GM23338 (cell line): ENCODE measurements at regions not wholly inside any gene's neighbourhood (a gene's known extent, or its start where the extent isn't known, plus 50 kb on each side); places are given as distances from the start of the nearest gene placed in this dataset.

Experiments
- ATAC-seq: fragments of 200-7000 bp; cut with Tn5 transposase; 3 replicates; pipeline ENCODE4 v1.9.1; 2020
- DNase-seq: peaks from one replicate; pipeline ENCODE4 v3.0.0-alpha.2; 2015; ENCODE audit warnings: low spot score
- H2AFZ ChIP-seq: fragments of 200-600 bp; sonication (generic); 2 replicates; pipeline ENCODE4 v1.8.0; 2016; ENCODE audit warnings: antibody characterized with exemption, mild to moderate bottlenecking, moderate library complexity
- H3F3A ChIP-seq: fragments of 200-600 bp; sonication (generic); replicated peaks from 2 replicates; pipeline ENCODE4 v1.8.0; 2017; ENCODE audit warnings: antibody characterized with exemption, mixed run types, low read depth
- H3K27ac ChIP-seq: fragments of 200-600 bp; sonication (generic); 2 replicates; pipeline ENCODE4 v1.6.1; 2016; ENCODE audit warnings: low read depth
- H3K27me3 ChIP-seq: fragments of 200-600 bp; sonication (generic); 2 replicates; pipeline ENCODE4 v1.8.0; 2016; ENCODE audit warnings: mild to moderate bottlenecking, mixed run types, moderate library complexity; ENCODE audit not compliant: insufficient read depth
- H3K36me3 ChIP-seq: fragments of 200-600 bp; sonication (generic); 2 replicates; pipeline ENCODE4 v1.8.0; 2016; ENCODE audit warnings: mild to moderate bottlenecking; ENCODE audit not compliant: insufficient read depth
- H3K4me1 ChIP-seq: fragments of 200-600 bp; sonication (generic); 2 replicates; pipeline ENCODE4 v1.8.0; 2016; ENCODE audit warnings: mild to moderate bottlenecking, moderate library complexity; ENCODE audit not compliant: insufficient read depth
- H3K4me2 ChIP-seq: fragments of 200-600 bp; sonication (generic); 2 replicates; pipeline ENCODE4 v1.7.1; 2017; ENCODE audit warnings: mixed run types
- H3K4me3 ChIP-seq: fragments of 200-600 bp; sonication (generic); 2 replicates; pipeline ENCODE4 v1.6.1; 2016; ENCODE audit warnings: mixed run types
- H3K79me2 ChIP-seq: fragments of 200-600 bp; sonication (generic); replicated peaks from 2 replicates; pipeline ENCODE4 v1.8.0; 2017; ENCODE audit warnings: mild to moderate bottlenecking; ENCODE audit not compliant: insufficient read depth
- H3K9me2 ChIP-seq: fragments of 200-600 bp; sonication (generic); 2 replicates; pipeline ENCODE4 v1.8.0; 2017; ENCODE audit not compliant: insufficient read depth
- H4K20me1 ChIP-seq: fragments of 200-600 bp; sonication (generic); replicated peaks from 2 replicates; pipeline ENCODE4 v1.8.0; 2017; ENCODE audit warnings: mild to moderate bottlenecking; ENCODE audit not compliant: insufficient read depth
- H3K27ac Mint-ChIP-seq: 2 replicates; pipeline ENCODE4 v1.8.0; 2020; ENCODE audit warnings: inconsistent platforms, mild to moderate bottlenecking, moderate library complexity, mixed read lengths
- H3K27me3 Mint-ChIP-seq: 3 replicates; pipeline ENCODE4 v1.8.0; 2022; ENCODE audit warnings: low read depth, mild to moderate bottlenecking, moderate library complexity, mixed read lengths, inconsistent platforms; ENCODE audit not compliant: insufficient read depth, poor library complexity
- H3K36me3 Mint-ChIP-seq: 3 replicates; pipeline ENCODE4 v1.8.0; 2021; ENCODE audit warnings: low read depth, mild to moderate bottlenecking, inconsistent platforms, moderate library complexity, mixed read lengths
- H3K4me1 Mint-ChIP-seq: 3 replicates; pipeline ENCODE4 v1.8.0; 2020; ENCODE audit warnings: mild to moderate bottlenecking, inconsistent platforms, mixed read lengths
- H3K4me3 Mint-ChIP-seq: 3 replicates; pipeline ENCODE4 v1.8.0; 2021; ENCODE audit warnings: moderate library complexity, mild to moderate bottlenecking, inconsistent platforms, mixed read lengths
- H3K9me3 Mint-ChIP-seq: 3 replicates; pipeline ENCODE4 v1.8.0; 2020; ENCODE audit warnings: moderate library complexity, mild to moderate bottlenecking, inconsistent platforms, mixed read lengths
- CREB1 ChIP-seq: fragments of 250-450 bp; sonication (Bioruptor Pico); IDR thresholded peaks from 2 replicates; pipeline ENCODE4 v1.5.0; 2020; ENCODE audit warnings: low read depth, mild to moderate bottlenecking, moderate library complexity
- ETS1 ChIP-seq: IDR thresholded peaks from 2 replicates; pipeline ENCODE4 v1.6.1; 2016; ENCODE audit warnings: antibody characterized with exemption
- EZH2 ChIP-seq: fragments of 200-600 bp; sonication (generic); IDR thresholded peaks from one replicate; pipeline ENCODE4 v1.8.0; 2017; ENCODE audit warnings: antibody characterized with exemption, mild to moderate bottlenecking, low read depth; ENCODE audit not compliant: unreplicated experiment
- EZH2phosphoT487 ChIP-seq: fragments of 200-600 bp; sonication (generic); IDR thresholded peaks from one replicate; pipeline ENCODE4 v1.8.1; 2018; ENCODE audit warnings: antibody characterized with exemption; ENCODE audit not compliant: unreplicated experiment
- JUNB ChIP-seq: IDR thresholded peaks from one replicate; pipeline ENCODE4 v1.6.1; 2016; ENCODE audit warnings: antibody characterized with exemption; ENCODE audit not compliant: unreplicated experiment
- NANOG ChIP-seq: IDR thresholded peaks from 2 replicates; pipeline ENCODE4 v1.6.1; 2016; ENCODE audit warnings: antibody characterized with exemption, borderline replicate concordance
- POLR2AphosphoS5 ChIP-seq: IDR thresholded peaks from 2 replicates; pipeline ENCODE4 v1.6.1; 2016; ENCODE audit warnings: antibody characterized with exemption, low read depth
- STAT1 ChIP-seq: IDR thresholded peaks from one replicate; pipeline ENCODE4 v1.6.1; 2016; ENCODE audit warnings: antibody characterized with exemption; ENCODE audit not compliant: unreplicated experiment
- ZNF114 ChIP-seq: fragments of 250-450 bp; sonication (Bioruptor Pico); IDR thresholded peaks from 2 replicates; pipeline ENCODE4 v1.5.0; 2020; ENCODE audit warnings: mild to moderate bottlenecking, moderate library complexity
- ZNF331 ChIP-seq: fragments of 250-450 bp; sonication (Bioruptor Pico); IDR thresholded peaks from 2 replicates; pipeline ENCODE4 v1.5.0; 2020; ENCODE audit warnings: low read depth, mild to moderate bottlenecking, moderate library complexity
- TF ChIP-seq, protein P1 (sequence below): fragments of 250-450 bp; sonication (Bioruptor Pico); IDR thresholded peaks from 2 replicates; pipeline ENCODE4 v1.5.0; 2020; ENCODE audit warnings: mild to moderate bottlenecking, moderate library complexity
- TF ChIP-seq, protein P2 (sequence below): IDR thresholded peaks from one replicate; pipeline ENCODE4 v1.6.1; 2018; ENCODE audit warnings: antibody characterized with exemption; ENCODE audit not compliant: unreplicated experiment
- TF ChIP-seq, protein P3 (sequence below), 2 experiments: fragments of 200-600 bp in 1 of 2; sonication (generic) in 1 of 2; conservative IDR thresholded peaks; 2 replicates each; pipeline versions ENCODE4 v1.5.1 to v1.6.1; 2016 to 2017; ENCODE audit warnings: antibody characterized with exemption in 2 of 2, low read depth in 2 of 2, mild to moderate bottlenecking in 2 of 2, moderate library complexity in 1 of 2

DNA sequence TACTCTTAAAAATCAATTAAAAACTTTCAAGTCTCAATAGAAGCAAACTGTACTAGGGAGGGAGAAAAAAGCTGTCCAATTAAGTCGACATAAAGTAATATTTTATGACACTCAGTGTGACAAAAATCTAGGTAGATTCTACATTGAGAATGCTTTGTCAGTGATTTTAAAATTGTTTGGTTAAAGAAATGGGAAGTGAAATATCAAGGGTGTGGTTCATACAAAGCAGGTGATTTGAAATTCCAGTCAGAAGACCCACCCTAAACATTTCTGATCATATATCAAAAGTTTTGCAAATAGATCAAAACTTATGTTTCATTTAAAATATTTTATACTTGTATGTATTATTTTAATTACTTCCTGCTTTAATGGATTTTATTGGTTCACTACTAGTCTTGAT, 338.9 kb upstream of the DCC start:
- Histone ChIP-seq H2AFZ (no peak overlapping the region), H3K9me2 (no peaks in the 10 kb centered on the region), H3K4me1 (no peaks in the 10 kb centered on the region), H3K36me3 (no peaks in the 10 kb centered on the region), H3K27me3 (no peaks in the 10 kb centered on the region), H3K4me2 (no peak overlapping the region), H4K20me1 (no peaks in the 10 kb centered on the region), H3K4me3 (no peak overlapping the region), H3K79me2 (no peaks in the 10 kb centered on the region), H3F3A (no peaks in the 10 kb centered on the region), H3K27ac (no peak overlapping the region)
- DNase-seq (no peak), ATAC-seq (no peak)
- Mint-ChIP-seq H3K27me3 (no peaks in the 10 kb centered on the region), H3K4me3 (no peak overlapping the region), H3K27ac (no peak overlapping the region), H3K36me3 (no peaks in the 10 kb centered on the region; the same call in 2 of the 3 replicates), H3K4me1 (peaks cover 6% of the 10 kb centered on the region), H3K9me3 (no peaks in the 10 kb centered on the region)
- TF ChIP-seq, protein P1, sequence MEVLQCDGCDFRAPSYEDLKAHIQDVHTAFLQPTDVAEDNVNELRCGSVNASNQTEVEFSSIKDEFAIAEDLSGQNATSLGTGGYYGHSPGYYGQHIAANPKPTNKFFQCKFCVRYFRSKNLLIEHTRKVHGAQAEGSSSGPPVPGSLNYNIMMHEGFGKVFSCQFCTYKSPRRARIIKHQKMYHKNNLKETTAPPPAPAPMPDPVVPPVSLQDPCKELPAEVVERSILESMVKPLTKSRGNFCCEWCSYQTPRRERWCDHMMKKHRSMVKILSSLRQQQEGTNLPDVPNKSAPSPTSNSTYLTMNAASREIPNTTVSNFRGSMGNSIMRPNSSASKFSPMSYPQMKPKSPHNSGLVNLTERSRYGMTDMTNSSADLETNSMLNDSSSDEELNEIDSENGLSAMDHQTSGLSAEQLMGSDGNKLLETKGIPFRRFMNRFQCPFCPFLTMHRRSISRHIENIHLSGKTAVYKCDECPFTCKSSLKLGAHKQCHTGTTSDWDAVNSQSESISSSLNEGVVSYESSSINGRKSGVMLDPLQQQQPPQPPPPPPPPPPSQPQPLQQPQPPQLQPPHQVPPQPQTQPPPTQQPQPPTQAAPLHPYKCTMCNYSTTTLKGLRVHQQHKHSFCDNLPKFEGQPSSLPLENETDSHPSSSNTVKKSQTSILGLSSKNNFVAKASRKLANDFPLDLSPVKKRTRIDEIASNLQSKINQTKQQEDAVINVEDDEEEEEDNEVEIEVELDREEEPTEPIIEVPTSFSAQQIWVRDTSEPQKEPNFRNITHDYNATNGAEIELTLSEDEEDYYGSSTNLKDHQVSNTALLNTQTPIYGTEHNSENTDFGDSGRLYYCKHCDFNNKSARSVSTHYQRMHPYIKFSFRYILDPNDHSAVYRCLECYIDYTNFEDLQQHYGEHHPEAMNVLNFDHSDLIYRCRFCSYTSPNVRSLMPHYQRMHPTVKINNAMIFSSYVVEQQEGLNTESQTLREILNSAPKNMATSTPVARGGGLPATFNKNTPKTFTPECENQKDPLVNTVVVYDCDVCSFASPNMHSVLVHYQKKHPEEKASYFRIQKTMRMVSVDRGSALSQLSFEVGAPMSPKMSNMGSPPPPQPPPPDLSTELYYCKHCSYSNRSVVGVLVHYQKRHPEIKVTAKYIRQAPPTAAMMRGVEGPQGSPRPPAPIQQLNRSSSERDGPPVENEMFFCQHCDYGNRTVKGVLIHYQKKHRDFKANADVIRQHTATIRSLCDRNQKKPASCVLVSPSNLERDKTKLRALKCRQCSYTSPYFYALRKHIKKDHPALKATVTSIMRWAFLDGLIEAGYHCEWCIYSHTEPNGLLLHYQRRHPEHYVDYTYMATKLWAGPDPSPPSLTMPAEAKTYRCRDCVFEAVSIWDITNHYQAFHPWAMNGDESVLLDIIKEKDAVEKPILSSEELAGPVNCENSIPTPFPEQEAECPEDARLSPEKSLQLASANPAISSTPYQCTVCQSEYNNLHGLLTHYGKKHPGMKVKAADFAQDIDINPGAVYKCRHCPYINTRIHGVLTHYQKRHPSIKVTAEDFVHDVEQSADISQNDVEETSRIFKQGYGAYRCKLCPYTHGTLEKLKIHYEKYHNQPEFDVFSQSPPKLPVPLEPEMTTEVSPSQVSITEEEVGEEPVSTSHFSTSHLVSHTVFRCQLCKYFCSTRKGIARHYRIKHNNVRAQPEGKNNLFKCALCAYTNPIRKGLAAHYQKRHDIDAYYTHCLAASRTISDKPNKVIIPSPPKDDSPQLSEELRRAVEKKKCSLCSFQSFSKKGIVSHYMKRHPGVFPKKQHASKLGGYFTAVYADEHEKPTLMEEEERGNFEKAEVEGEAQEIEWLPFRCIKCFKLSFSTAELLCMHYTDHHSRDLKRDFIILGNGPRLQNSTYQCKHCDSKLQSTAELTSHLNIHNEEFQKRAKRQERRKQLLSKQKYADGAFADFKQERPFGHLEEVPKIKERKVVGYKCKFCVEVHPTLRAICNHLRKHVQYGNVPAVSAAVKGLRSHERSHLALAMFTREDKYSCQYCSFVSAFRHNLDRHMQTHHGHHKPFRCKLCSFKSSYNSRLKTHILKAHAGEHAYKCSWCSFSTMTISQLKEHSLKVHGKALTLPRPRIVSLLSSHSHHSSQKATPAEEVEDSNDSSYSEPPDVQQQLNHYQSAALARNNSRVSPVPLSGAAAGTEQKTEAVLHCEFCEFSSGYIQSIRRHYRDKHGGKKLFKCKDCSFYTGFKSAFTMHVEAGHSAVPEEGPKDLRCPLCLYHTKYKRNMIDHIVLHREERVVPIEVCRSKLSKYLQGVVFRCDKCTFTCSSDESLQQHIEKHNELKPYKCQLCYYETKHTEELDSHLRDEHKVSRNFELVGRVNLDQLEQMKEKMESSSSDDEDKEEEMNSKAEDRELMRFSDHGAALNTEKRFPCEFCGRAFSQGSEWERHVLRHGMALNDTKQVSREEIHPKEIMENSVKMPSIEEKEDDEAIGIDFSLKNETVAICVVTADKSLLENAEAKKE (CRISPR knock-in tag), result no peak
- TF ChIP-seq, protein P2, sequence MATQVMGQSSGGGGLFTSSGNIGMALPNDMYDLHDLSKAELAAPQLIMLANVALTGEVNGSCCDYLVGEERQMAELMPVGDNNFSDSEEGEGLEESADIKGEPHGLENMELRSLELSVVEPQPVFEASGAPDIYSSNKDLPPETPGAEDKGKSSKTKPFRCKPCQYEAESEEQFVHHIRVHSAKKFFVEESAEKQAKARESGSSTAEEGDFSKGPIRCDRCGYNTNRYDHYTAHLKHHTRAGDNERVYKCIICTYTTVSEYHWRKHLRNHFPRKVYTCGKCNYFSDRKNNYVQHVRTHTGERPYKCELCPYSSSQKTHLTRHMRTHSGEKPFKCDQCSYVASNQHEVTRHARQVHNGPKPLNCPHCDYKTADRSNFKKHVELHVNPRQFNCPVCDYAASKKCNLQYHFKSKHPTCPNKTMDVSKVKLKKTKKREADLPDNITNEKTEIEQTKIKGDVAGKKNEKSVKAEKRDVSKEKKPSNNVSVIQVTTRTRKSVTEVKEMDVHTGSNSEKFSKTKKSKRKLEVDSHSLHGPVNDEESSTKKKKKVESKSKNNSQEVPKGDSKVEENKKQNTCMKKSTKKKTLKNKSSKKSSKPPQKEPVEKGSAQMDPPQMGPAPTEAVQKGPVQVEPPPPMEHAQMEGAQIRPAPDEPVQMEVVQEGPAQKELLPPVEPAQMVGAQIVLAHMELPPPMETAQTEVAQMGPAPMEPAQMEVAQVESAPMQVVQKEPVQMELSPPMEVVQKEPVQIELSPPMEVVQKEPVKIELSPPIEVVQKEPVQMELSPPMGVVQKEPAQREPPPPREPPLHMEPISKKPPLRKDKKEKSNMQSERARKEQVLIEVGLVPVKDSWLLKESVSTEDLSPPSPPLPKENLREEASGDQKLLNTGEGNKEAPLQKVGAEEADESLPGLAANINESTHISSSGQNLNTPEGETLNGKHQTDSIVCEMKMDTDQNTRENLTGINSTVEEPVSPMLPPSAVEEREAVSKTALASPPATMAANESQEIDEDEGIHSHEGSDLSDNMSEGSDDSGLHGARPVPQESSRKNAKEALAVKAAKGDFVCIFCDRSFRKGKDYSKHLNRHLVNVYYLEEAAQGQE, result no peak
- TF ChIP-seq EZH2phosphoT487, result no peak
- no peak for TF ChIP-seq NANOG
- TF ChIP-seq STAT1, result no peak
- TF ChIP-seq, protein P3, sequence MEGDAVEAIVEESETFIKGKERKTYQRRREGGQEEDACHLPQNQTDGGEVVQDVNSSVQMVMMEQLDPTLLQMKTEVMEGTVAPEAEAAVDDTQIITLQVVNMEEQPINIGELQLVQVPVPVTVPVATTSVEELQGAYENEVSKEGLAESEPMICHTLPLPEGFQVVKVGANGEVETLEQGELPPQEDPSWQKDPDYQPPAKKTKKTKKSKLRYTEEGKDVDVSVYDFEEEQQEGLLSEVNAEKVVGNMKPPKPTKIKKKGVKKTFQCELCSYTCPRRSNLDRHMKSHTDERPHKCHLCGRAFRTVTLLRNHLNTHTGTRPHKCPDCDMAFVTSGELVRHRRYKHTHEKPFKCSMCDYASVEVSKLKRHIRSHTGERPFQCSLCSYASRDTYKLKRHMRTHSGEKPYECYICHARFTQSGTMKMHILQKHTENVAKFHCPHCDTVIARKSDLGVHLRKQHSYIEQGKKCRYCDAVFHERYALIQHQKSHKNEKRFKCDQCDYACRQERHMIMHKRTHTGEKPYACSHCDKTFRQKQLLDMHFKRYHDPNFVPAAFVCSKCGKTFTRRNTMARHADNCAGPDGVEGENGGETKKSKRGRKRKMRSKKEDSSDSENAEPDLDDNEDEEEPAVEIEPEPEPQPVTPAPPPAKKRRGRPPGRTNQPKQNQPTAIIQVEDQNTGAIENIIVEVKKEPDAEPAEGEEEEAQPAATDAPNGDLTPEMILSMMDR (conservative IDR thresholded peaks at IDR 0.05; ENCODE audit: low read depth in 2 of 2), result no peak
- no peak for TF ChIP-seq ZNF114 (CRISPR knock-in tag)
- no peak for TF ChIP-seq JUNB
- no peak for TF ChIP-seq CREB1
- no peak for TF ChIP-seq POLR2AphosphoS5
- no peak for TF ChIP-seq ZNF331 (CRISPR knock-in tag)
- no peak for TF ChIP-seq EZH2
- TF ChIP-seq ETS1, result no peak
